ENCODE measurements at regions not wholly inside any gene's neighbourhood (a gene's known extent, or its start where the extent isn't known, plus 50 kb on each side); places are given as distances from the start of the nearest gene placed in this dataset.

DNA sequence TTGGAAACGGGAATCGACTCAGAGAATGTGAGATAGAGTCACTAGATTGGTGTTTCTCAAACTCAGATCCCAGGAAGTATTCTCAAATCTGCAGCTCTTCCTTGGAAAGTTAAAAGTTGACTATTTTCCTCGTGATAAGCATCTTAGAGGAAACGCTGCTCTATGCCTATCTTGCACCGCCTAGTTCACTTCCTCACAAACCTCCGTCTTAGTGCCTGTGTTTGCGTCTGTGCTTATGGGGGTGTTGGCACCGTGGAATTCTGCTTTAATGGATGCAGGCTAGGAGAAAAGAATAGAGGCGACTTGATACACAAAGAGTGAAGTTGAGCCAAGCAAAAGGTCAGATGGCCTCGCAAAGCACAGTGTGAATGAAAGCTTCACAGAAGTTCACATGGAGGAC is 255.3 kb upstream of the ID2 start:
- TF ChIP-seq, protein P1, sequence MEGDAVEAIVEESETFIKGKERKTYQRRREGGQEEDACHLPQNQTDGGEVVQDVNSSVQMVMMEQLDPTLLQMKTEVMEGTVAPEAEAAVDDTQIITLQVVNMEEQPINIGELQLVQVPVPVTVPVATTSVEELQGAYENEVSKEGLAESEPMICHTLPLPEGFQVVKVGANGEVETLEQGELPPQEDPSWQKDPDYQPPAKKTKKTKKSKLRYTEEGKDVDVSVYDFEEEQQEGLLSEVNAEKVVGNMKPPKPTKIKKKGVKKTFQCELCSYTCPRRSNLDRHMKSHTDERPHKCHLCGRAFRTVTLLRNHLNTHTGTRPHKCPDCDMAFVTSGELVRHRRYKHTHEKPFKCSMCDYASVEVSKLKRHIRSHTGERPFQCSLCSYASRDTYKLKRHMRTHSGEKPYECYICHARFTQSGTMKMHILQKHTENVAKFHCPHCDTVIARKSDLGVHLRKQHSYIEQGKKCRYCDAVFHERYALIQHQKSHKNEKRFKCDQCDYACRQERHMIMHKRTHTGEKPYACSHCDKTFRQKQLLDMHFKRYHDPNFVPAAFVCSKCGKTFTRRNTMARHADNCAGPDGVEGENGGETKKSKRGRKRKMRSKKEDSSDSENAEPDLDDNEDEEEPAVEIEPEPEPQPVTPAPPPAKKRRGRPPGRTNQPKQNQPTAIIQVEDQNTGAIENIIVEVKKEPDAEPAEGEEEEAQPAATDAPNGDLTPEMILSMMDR (conservative IDR thresholded peaks at IDR 0.05), result no peak
- Histone ChIP-seq H4K20me1 (ENCODE audit: control insufficient read depth, insufficient read depth, insufficient read length) (no peaks in the 10 kb centered on the region), H3K79me2 (ENCODE audit: insufficient read depth, low read length) (no peaks in the 10 kb centered on the region), H4K8ac (replicated peaks; ENCODE audit: insufficient read length, low read depth, low read length) (no peak overlapping the region), H3K4me1 (ENCODE audit: insufficient read depth, low read length) (no peaks in the 10 kb centered on the region), H3K14ac (ENCODE audit: insufficient read depth, low read length) (no peak overlapping the region), H3K27ac (ENCODE audit: insufficient read length, low read depth, low read length) (no peak overlapping the region), H3K18ac (ENCODE audit: insufficient read length, low read depth, low read length) (no peak overlapping the region), H3K23ac (ENCODE audit: insufficient read length, low read depth, low read length) (no peak overlapping the region), H3T11ph (ENCODE audit: low read length) (no peak overlapping the region), H2BK120ac (ENCODE audit: low read depth, low read length, poor library complexity, severe bottlenecking) (no peak overlapping the region), H2BK5ac (ENCODE audit: insufficient read length, low read length) (no peak overlapping the region), H2AK5ac (ENCODE audit: insufficient read length, low read length) (no peak overlapping the region), H2BK15ac (ENCODE audit: low read depth, low read length) (no peak overlapping the region), H2AFZ (ENCODE audit: low read length) (no peak overlapping the region), H3K4ac (ENCODE audit: low read depth, low read length) (no peak overlapping the region), H2BK20ac (ENCODE audit: low read depth, low read length, poor library complexity, severe bottlenecking) (no peak overlapping the region), H3K9me3 (ENCODE audit: control insufficient read depth, low read depth, low read length) (no peaks in the 10 kb centered on the region), H3K56ac (ENCODE audit: insufficient read length, low read depth, low read length) (no peak overlapping the region), H4K91ac (ENCODE audit: insufficient read length, low read depth, low read length) (no peak overlapping the region), H3K4me2 (ENCODE audit: insufficient read depth, insufficient read length, low read length) (no peak overlapping the region), H4K5ac (ENCODE audit: insufficient read length, low read depth, low read length) (no peak overlapping the region), H3K27me3 (ENCODE audit: insufficient read depth, low read length) (no peaks in the 10 kb centered on the region), H3K79me1 (ENCODE audit: insufficient read depth, low read depth, low read length, poor library complexity, severe bottlenecking) (no peaks in the 10 kb centered on the region), H3K23me2 (ENCODE audit: insufficient read length, low read depth, low read length, poor library complexity, severe bottlenecking) (no peaks in the 10 kb centered on the region), H3K9ac (ENCODE audit: extremely low read depth, insufficient read length, low read length) (no peak overlapping the region), H2BK12ac (ENCODE audit: insufficient read length, low read depth, low read length) (no peak overlapping the region)
- H3K27ac Mint-ChIP-seq, result no peak overlapping the region; a peak in 1 of 7 replicates
- H3K4me1 Mint-ChIP-seq, result peaks cover 6 to 9% of the 10 kb centered on the region in 2 experiments; a peak in 3 of 4 replicates
- peaks cover 0 to 12% (median 5%) of the 10 kb centered on the region in 3 experiments; a peak in 4 of 7 replicates for H3K36me3 Mint-ChIP-seq (ENCODE audit: insufficient read depth in 1 of 3, low read depth in 3 of 3)
- H3K9me3 Mint-ChIP-seq, result peaks cover 0 to 2% of the 10 kb centered on the region in 2 experiments; a peak in 1 of 5 replicates
- H3K27me3 Mint-ChIP-seq (ENCODE audit: low read depth), result no peaks in the 10 kb centered on the region; the same call in 1 of the 2 replicates
- no peak overlapping the region for H3K4me3 Mint-ChIP-seq
- no peak for DNase-seq
- WGBS (ENCODE audit: extremely low coverage, insufficient read length, low lambda C conversion rate), result no CpG with 5 or more reads among the region's 10 CpGs

All from H9 (cell line).